IPS DF 19.7 (cell line): ENCODE measurements at regions not wholly inside any gene's neighbourhood (a gene's known extent, or its start where the extent isn't known, plus 50 kb on each side); places are given as distances from the start of the nearest gene placed in this dataset.

Experiments used
- DNase-seq: peaks from one replicate; pipeline ENCODE4 v3.0.0-alpha.2; 2013; ENCODE audit warnings: low read depth, low spot score

GRCh38 chr6:26312501-26313397 is 52.2 kb upstream of the BTN3A2 start:
- DNase-seq, result no peak
